Esophagus muscularis mucosa (tissue), 4 donors: ENCODE measurements at regions not wholly inside any gene's neighbourhood (a gene's known extent, or its start where the extent isn't known, plus 50 kb on each side); places are given as distances from the start of the nearest gene placed in this dataset.

Experiments used
- DNase-seq: peaks from one replicate; pipeline ENCODE4 v3.0.0-alpha.2; 2017; ENCODE audit errors: extremely low spot score
- H3K27ac ChIP-seq, 4 donors: fragments of 200-600 bp; sonication (generic); replicated peaks in 1 of 4; 1 replicate in 3 of 4; 2 replicates in 1 of 4; pipeline ENCODE4 v1.5.1; 2016 to 2019; ENCODE audit warnings: mild to moderate bottlenecking in 1 of 4
- H3K27me3 ChIP-seq, 4 donors: fragments of 200-600 bp; sonication (generic); one replicate each; pipeline versions ENCODE4 v1.5.1 to v1.6.0; 2016 to 2019
- H3K36me3 ChIP-seq, 4 donors: fragments of 200-600 bp; sonication (generic); one replicate each; pipeline ENCODE4 v1.5.1; 2016 to 2019
- H3K4me1 ChIP-seq, 4 donors: fragments of 200-600 bp; sonication (generic); one replicate each; pipeline ENCODE4 v1.5.1; 2016 to 2019
- H3K4me3 ChIP-seq, 4 donors: fragments of 200-600 bp; sonication (generic); 1 replicate in 2 of 4; 2 replicates in 2 of 4; pipeline ENCODE4 v1.5.1; 2016 to 2019; ENCODE audit warnings: mild to moderate bottlenecking in 4 of 4, moderate library complexity in 1 of 4
- H3K9me3 ChIP-seq, 4 donors: fragments of 200-600 bp; sonication (generic); 1 replicate in 3 of 4; 2 replicates in 1 of 4; pipeline ENCODE4 v1.5.1; 2016 to 2019
- CTCF ChIP-seq, 3 experiments: fragments of 200-600 bp in 2 of 3; fragments of 450-650 bp in 1 of 3; sonication (generic) in 2 of 3; IDR thresholded peaks; one replicate each; pipeline ENCODE4 v1.5.1; 2017 to 2019; ENCODE audit warnings: antibody characterized with exemption in 3 of 3, mild to moderate bottlenecking in 2 of 3, moderate library complexity in 1 of 3
- EP300 ChIP-seq: sonication (generic); formaldehyde crosslinking; IDR thresholded peaks from one replicate; pipeline ENCODE4 v1.6.1; 2017; ENCODE audit warnings: antibody characterized with exemption
- POLR2A ChIP-seq: fragments of 450-650 bp; IDR thresholded peaks from one replicate; pipeline ENCODE4 v1.6.1; 2017; ENCODE audit warnings: antibody characterized with exemption, moderate library complexity, mild to moderate bottlenecking, low read depth
- POLR2AphosphoS5 ChIP-seq, 2 donors: sonication (generic); formaldehyde crosslinking; IDR thresholded peaks; one replicate each; pipeline ENCODE4 v1.6.1; 2017; ENCODE audit warnings: antibody characterized with exemption in 2 of 2
- WGBS: methylation state at CpG from one replicate; pipeline ENCODE4 v1.1.5; 2018; 5-methylcytosine and 5-hydroxymethylcytosine counted together
- intact Hi-C: fragments of 100-400 bp; cut with DNase I; formaldehyde crosslinking; loops from one replicate; pipeline ENCODE4 v1.15.1; 2023

GRCh38 chr9:120289990-120290975 lies 289.7 kb downstream of the CDK5RAP2 start:
- H3K9me3 ChIP-seq: no peaks in the 10 kb centered on the region
- TF ChIP-seq EP300: no peak
- no peak for TF ChIP-seq POLR2AphosphoS5 (IDR thresholded peaks at IDR 0.05)
- TF ChIP-seq CTCF (IDR thresholded peaks at IDR 0.05): no peak
- TF ChIP-seq POLR2A: no peak
- H3K4me3 ChIP-seq: no peak overlapping the region
- 61% methylated on average over 9 of the region's 9 CpGs for WGBS
- intact Hi-C loops: no loop called here
- no peaks in the 10 kb centered on the region for H3K27me3 ChIP-seq
- no peaks in the 10 kb centered on the region for H3K4me1 ChIP-seq
- no peaks in the 10 kb centered on the region for H3K36me3 ChIP-seq
- no peak overlapping the region for H3K27ac ChIP-seq
- DNase-seq: peak; percentile 60

- DNase-seq: peak; percentile 26
- no peaks in the 10 kb centered on the region for H3K27me3 ChIP-seq
- H3K36me3 ChIP-seq: no peaks in the 10 kb centered on the region
- no peak overlapping the region for H3K4me3 ChIP-seq
- no peak for TF ChIP-seq POLR2AphosphoS5 (IDR thresholded peaks at IDR 0.05)
- TF ChIP-seq CTCF (IDR thresholded peaks at IDR 0.05): no peak
- no peak for TF ChIP-seq EP300
- no peak for TF ChIP-seq POLR2A
- intact Hi-C loops: no loop called here
- H3K4me1 ChIP-seq: no peaks in the 10 kb centered on the region
- H3K9me3 ChIP-seq: no peaks in the 10 kb centered on the region
- H3K27ac ChIP-seq: no peak overlapping the region
Observed at GRCh38 chr9:120289098-120289497, 290.9 kb downstream of the CDK5RAP2 start.

GRCh38 chr9:120286530-120286929 lies 293.4 kb downstream of the CDK5RAP2 start:
- no peaks in the 10 kb centered on the region for H3K36me3 ChIP-seq
- TF ChIP-seq EP300: no peak
- TF ChIP-seq POLR2A: no peak
- TF ChIP-seq POLR2AphosphoS5 (IDR thresholded peaks at IDR 0.05): no peak
- no peak for TF ChIP-seq CTCF (IDR thresholded peaks at IDR 0.05)
- no peaks in the 10 kb centered on the region for H3K9me3 ChIP-seq
- WGBS: 73% methylated on average over 3 of the region's 3 CpGs
- no peak overlapping the region for H3K27ac ChIP-seq
- no peaks in the 10 kb centered on the region for H3K27me3 ChIP-seq
- no peaks in the 10 kb centered on the region for H3K4me1 ChIP-seq
- DNase-seq: peak; percentile 64
- intact Hi-C loops: no loop called here
- no peak overlapping the region for H3K4me3 ChIP-seq

GRCh38 chr9:120284821-120285220 lies 295.1 kb downstream of the CDK5RAP2 start:
- no peaks in the 10 kb centered on the region for H3K4me1 ChIP-seq
- H3K27ac ChIP-seq: no peak overlapping the region
- no peak for DNase-seq
- no peaks in the 10 kb centered on the region for H3K36me3 ChIP-seq
- H3K9me3 ChIP-seq: no peaks in the 10 kb centered on the region
- intact Hi-C loops: no loop called here
- TF ChIP-seq EP300: no peak
- no peak for TF ChIP-seq CTCF (IDR thresholded peaks at IDR 0.05)
- no peak for TF ChIP-seq POLR2AphosphoS5 (IDR thresholded peaks at IDR 0.05)
- whole genome bisulfite sequencing: 73% methylated on average over 2 of the region's 2 CpGs
- no peaks in the 10 kb centered on the region for H3K27me3 ChIP-seq
- no peak overlapping the region for H3K4me3 ChIP-seq
